ENCODE measurements at regions not wholly inside any gene's neighbourhood (a gene's known extent, or its start where the extent isn't known, plus 50 kb on each side); places are given as distances from the start of the nearest gene placed in this dataset.

GRCh38 chr4:180156684-180157083, 2086.5 kb upstream of the TENM3 start:
- no peak for DNase-seq (ENCODE audit: extremely low read depth, low read depth)
- TF ChIP-seq CTCF (IDR thresholded peaks at IDR 0.05; ENCODE audit: low read depth, low read length) = no peak

GRCh38 chr4:180160195-180160983, 2082.8 kb upstream of the TENM3 start:
- DNase-seq (ENCODE audit: extremely low read depth, low read depth) = no peak
- TF ChIP-seq CTCF (IDR thresholded peaks at IDR 0.05; ENCODE audit: low read depth, low read length) = no peak

- no peak for TF ChIP-seq CTCF (IDR thresholded peaks at IDR 0.05; ENCODE audit: low read depth, low read length)
- DNase-seq (ENCODE audit: extremely low read depth, low read depth) = peak; percentile 27
Measured at GRCh38 chr4:180164799-180165198, 2078.4 kb upstream of the TENM3 start.

GRCh38 chr4:180169394-180169793, 2073.8 kb upstream of the TENM3 start:
- TF ChIP-seq CTCF (IDR thresholded peaks at IDR 0.05; ENCODE audit: low read depth, low read length) = no peak
- DNase-seq (ENCODE audit: extremely low read depth, low read depth) = no peak

GRCh38 chr4:180169966-180170365, 2073.2 kb upstream of the TENM3 start:
- TF ChIP-seq CTCF (IDR thresholded peaks at IDR 0.05; ENCODE audit: low read depth, low read length) = no peak
- no peak for DNase-seq (ENCODE audit: extremely low read depth, low read depth)

GRCh38 chr4:180179146-180179545, 2064.1 kb upstream of the TENM3 start:
- no peak for DNase-seq (ENCODE audit: extremely low read depth, low read depth)
- TF ChIP-seq CTCF (IDR thresholded peaks at IDR 0.05; ENCODE audit: low read depth, low read length) = no peak

GRCh38 chr4:180189666-180190065, 2053.5 kb upstream of the TENM3 start:
- DNase-seq (ENCODE audit: extremely low read depth, low read depth) = peak; percentile 3
- no peak for TF ChIP-seq CTCF (IDR thresholded peaks at IDR 0.05; ENCODE audit: low read depth, low read length)
